K562 (cell line): ENCODE measurements at regions not wholly inside any gene's neighbourhood (a gene's known extent, or its start where the extent isn't known, plus 50 kb on each side); places are given as distances from the start of the nearest gene placed in this dataset.
A peak's percentile ranks its signal among the peaks of the same experiment; 100 is the strongest.

ENCODE experiments used
- ATAC-seq: fragments of 200-7000 bp; cut with Tn5 transposase; 3 replicates; pipeline ENCODE4 v1.9.1; 2020; ENCODE audit warnings: moderate library complexity
- BruUV-seq: library from RNA; stranded (reverse); fragments of 400-500 nt; replicated peaks from 2 replicates; lab custom pipeline; 2021; lab: Mats Ljungman, UMichigan
- CTCF ChIA-PET: fragments of 300-600 bp; formaldehyde crosslinking; extraction: SDS; loops from one replicate; lab custom pipeline; 2021; ENCODE audit warnings: low intra/inter-chr PET ratio; lab: Yijun Ruan, JAX
- POLR2A ChIA-PET: fragments of 300-600, 350-650 bp; sonication (Branson Sonifier 250); formaldehyde crosslinking; extraction: SDS; loops from one replicate; lab custom pipeline; 2021; ENCODE audit warnings: antibody characterized with exemption, inconsistent platforms; lab: Yijun Ruan, JAX
- DNase-seq, 4 experiments: peaks; one replicate each; pipeline versions ENCODE4 v3.0.0 to v3.0.0-alpha.2; 2011 to 2018; ENCODE audit warnings: low spot score in 3 of 4, mixed read lengths in 3 of 4; ENCODE audit errors: extremely low read depth in 1 of 4
- FAIRE-seq: peaks from 2 replicates; lab custom pipeline; 2011; peaks lifted over from hg19 to GRCh38; lab: Jason Lieb, UNC
- H2AFZ ChIP-seq: 2 replicates; pipeline ENCODE4 v1.6.0; 2011; ENCODE audit warnings: low read depth, low read length, control low read depth, inconsistent platforms
- H3K27ac ChIP-seq: fragments of 200-600 bp; 3 replicates; pipeline ENCODE4 v1.8.0; 2011; ENCODE audit warnings: low read depth, mild to moderate bottlenecking, control low read depth, inconsistent platforms, low read length, moderate library complexity, mixed read lengths; ENCODE audit errors: extremely low read depth
- H3K27me3 ChIP-seq, 2 experiments: fragments of 300-600 bp in 1 of 2; 2 replicates in 1 of 2; 3 replicates in 1 of 2; pipeline versions ENCODE4 v1.6.0 to v1.8.0; 2011; ENCODE audit warnings: inconsistent platforms in 2 of 2, low read length in 2 of 2, mild to moderate bottlenecking in 1 of 2, mixed read lengths in 1 of 2, moderate library complexity in 1 of 2; ENCODE audit not compliant: control insufficient read depth in 2 of 2, insufficient read depth in 2 of 2
- H3K36me3 ChIP-seq: fragments of 300-600 bp; 3 replicates; pipeline ENCODE4 v1.8.0; 2011; ENCODE audit warnings: mild to moderate bottlenecking, low read length, inconsistent platforms; ENCODE audit not compliant: control insufficient read depth, insufficient read depth
- H3K4me1 ChIP-seq, 2 experiments: fragments of 200-600 bp in 1 of 2; replicated peaks in 1 of 2; 2 replicates in 1 of 2; 3 replicates in 1 of 2; pipeline versions ENCODE4 v1.5.1 to v1.8.0; 2011; ENCODE audit warnings: inconsistent platforms in 2 of 2, low read length in 2 of 2, mild to moderate bottlenecking in 1 of 2, mixed read lengths in 1 of 2, moderate library complexity in 1 of 2; ENCODE audit not compliant: control insufficient read depth in 2 of 2, insufficient read depth in 2 of 2
- H3K4me2 ChIP-seq: 2 replicates; pipeline ENCODE4 v1.6.1; 2011; ENCODE audit warnings: low read length, control low read depth, inconsistent platforms, mixed read lengths; ENCODE audit not compliant: insufficient read depth
- H3K4me3 ChIP-seq: fragments of 200-600 bp; sonication (generic), shearing (Covaris generic); 2 replicates; pipeline ENCODE4 v1.5.1; 2016; ENCODE audit warnings: control low read depth, inconsistent platforms
- H3K79me2 ChIP-seq: fragments of 200-600 bp; 3 replicates; pipeline ENCODE4 v1.8.0; 2011; ENCODE audit warnings: low read length, inconsistent platforms; ENCODE audit not compliant: control insufficient read depth, insufficient read depth
- H3K9ac ChIP-seq, 2 experiments: 2 replicates each; pipeline versions ENCODE4 v1.6.0 to v1.6.1; 2011; ENCODE audit warnings: low read depth in 2 of 2, low read length in 2 of 2, control low read depth in 1 of 2, inconsistent platforms in 1 of 2, mild to moderate bottlenecking in 1 of 2, mixed read lengths in 1 of 2; ENCODE audit not compliant: insufficient read depth in 1 of 2
- H3K9me1 ChIP-seq: one replicate; pipeline ENCODE4 v1.6.0; 2011; ENCODE audit warnings: inconsistent platforms, mild to moderate bottlenecking, low read length, moderate library complexity; ENCODE audit not compliant: control insufficient read depth, insufficient read depth
- H3K9me3 ChIP-seq: replicated peaks from 2 replicates; pipeline ENCODE4 v1.5.1; 2011; ENCODE audit warnings: low read depth, low read length, inconsistent platforms; ENCODE audit not compliant: control insufficient read depth, insufficient read depth
- H4K20me1 ChIP-seq: replicated peaks from 2 replicates; pipeline ENCODE4 v1.6.1; 2011; ENCODE audit warnings: low read length, inconsistent platforms, mixed read lengths; ENCODE audit not compliant: control insufficient read depth, insufficient read depth
- EP300 ChIP-seq: IDR thresholded peaks from 2 replicates; pipeline ENCODE4 v1.6.1; 2012; ENCODE audit warnings: low read length, improper control_type of control experiment
- ILK ChIP-seq: fragments of 450-650 bp; IDR thresholded peaks from 2 replicates; pipeline ENCODE4 v1.6.1; 2016; ENCODE audit warnings: missing genetic modification characterization, low read depth, mild to moderate bottlenecking, missing compliant biosample characterization, moderate library complexity, borderline replicate concordance
- MEF2D ChIP-seq: conservative IDR thresholded peaks from 2 replicates; pipeline ENCODE4 v1.6.1; 2016; ENCODE audit warnings: low read depth, missing genetic modification characterization, missing compliant biosample characterization
- MEIS2 ChIP-seq: fragments of 450-650 bp; IDR thresholded peaks from 2 replicates; pipeline ENCODE4 v1.6.1; 2014; ENCODE audit warnings: mild to moderate bottlenecking; ENCODE audit not compliant: partially characterized antibody
- MITF ChIP-seq: IDR thresholded peaks from 2 replicates; pipeline ENCODE4 v1.6.1; 2014; ENCODE audit warnings: antibody characterized with exemption
- NR3C1 ChIP-seq: sonication (generic); formaldehyde crosslinking; IDR thresholded peaks from 2 replicates; pipeline ENCODE4 v1.8.1; 2022; ENCODE audit warnings: missing genetic modification reagents
- POLR2A ChIP-seq: fragments of 450-650 bp; conservative IDR thresholded peaks from 2 replicates; pipeline ENCODE4 v1.6.1; 2016
- RHOXF2B ChIP-seq: fragments of 250-450 bp; sonication (Bioruptor Pico); conservative IDR thresholded peaks from 2 replicates; pipeline ENCODE4 v1.5.1; 2021
- SMAD4 ChIP-seq: fragments of 250-450 bp; sonication (Bioruptor Pico); conservative IDR thresholded peaks from 2 replicates; pipeline ENCODE4 v1.8.0; 2021; ENCODE audit warnings: inconsistent platforms, mild to moderate bottlenecking, moderate library complexity
- SOX6 ChIP-seq: fragments of 450-650 bp; IDR thresholded peaks from 2 replicates; pipeline ENCODE4 v1.6.1; 2014; ENCODE audit warnings: mild to moderate bottlenecking
- ZNF717 ChIP-seq: fragments of 250-450 bp; sonication (Bioruptor Pico); IDR thresholded peaks from 2 replicates; pipeline ENCODE4 v1.5.0; 2021
- WGBS: fragments of 100-300 bp; shearing (Covaris generic); methylation state at CpG from one replicate; pipeline ENCODE4 v1.1.6; 2016; ENCODE audit warnings: low coverage, mixed read lengths; ENCODE audit not compliant: insufficient coverage; ENCODE audit errors: missing lambda C conversion rate; 5-methylcytosine and 5-hydroxymethylcytosine counted together
- in situ Hi-C: fragments of 300-500 bp; cut with MboI; formaldehyde crosslinking; loops from 4 replicates; pipeline ENCODE4 v1.15.0; 2018; ENCODE audit warnings: inconsistent platforms, mixed read lengths
- intact Hi-C: fragments of 100-400 bp; cut with micrococcal nuclease; formaldehyde crosslinking; loops from 2 replicates; pipeline ENCODE4 v1.14.2; 2022
- TF ChIP-seq, protein P1 (sequence below): fragments of 450-650 bp; IDR thresholded peaks from 2 replicates; pipeline ENCODE4 v1.6.1; 2016
- TF ChIP-seq, protein P2 (sequence below), 2 experiments: fragments of 450-650 bp in 1 of 2; IDR thresholded peaks; 2 replicates each; pipeline ENCODE4 v1.6.1; 2011 to 2017; ENCODE audit warnings: low read depth in 2 of 2, antibody characterized with exemption in 1 of 2, borderline replicate concordance in 1 of 2, low read length in 1 of 2, mild to moderate bottlenecking in 1 of 2, mixed read lengths in 1 of 2; ENCODE audit not compliant: control insufficient read depth in 1 of 2
- TF ChIP-seq, protein P3 (sequence below): fragments of 450-650 bp; formaldehyde crosslinking; IDR thresholded peaks from 2 replicates; pipeline ENCODE4 v1.4.0; 2020; ENCODE audit warnings: mild to moderate bottlenecking
- TF ChIP-seq, protein P4 (sequence below): fragments of 450-650 bp; IDR thresholded peaks from 2 replicates; pipeline ENCODE4 v1.6.1; 2016; ENCODE audit warnings: low read depth, mild to moderate bottlenecking, moderate library complexity

DNA sequence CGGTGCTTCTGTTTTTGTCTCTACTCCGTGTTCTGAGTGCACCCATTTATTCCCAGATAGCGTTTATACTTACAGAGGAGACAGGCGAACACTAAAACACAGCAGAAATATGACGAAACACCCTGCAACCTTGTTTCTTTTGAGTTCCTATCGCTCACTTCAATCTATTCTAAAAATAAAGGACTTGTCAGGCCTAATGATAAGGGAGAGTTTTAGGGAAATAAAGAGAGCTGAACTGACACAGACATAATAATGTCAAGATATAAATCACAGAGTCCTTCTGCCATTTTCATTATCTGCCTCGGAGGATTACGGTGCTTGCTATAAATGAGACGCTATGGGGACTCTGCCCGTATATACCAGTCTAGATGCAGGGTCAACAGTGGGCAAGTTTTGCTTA, 659.7 kb upstream of the SALL3 start (continued):
- TF ChIP-seq MEIS2 (peak; percentile 83), ILK (tag) (no peak), SOX6 (peak; percentile 82; the same call in 1 of the 2 replicates), EP300 (peak; percentile 30; the same call in 1 of the 2 replicates), MEF2D (tag) (peak; percentile 92), POLR2A (no peak), SMAD4 (peak; percentile 44)
- TF ChIP-seq, protein P1, sequence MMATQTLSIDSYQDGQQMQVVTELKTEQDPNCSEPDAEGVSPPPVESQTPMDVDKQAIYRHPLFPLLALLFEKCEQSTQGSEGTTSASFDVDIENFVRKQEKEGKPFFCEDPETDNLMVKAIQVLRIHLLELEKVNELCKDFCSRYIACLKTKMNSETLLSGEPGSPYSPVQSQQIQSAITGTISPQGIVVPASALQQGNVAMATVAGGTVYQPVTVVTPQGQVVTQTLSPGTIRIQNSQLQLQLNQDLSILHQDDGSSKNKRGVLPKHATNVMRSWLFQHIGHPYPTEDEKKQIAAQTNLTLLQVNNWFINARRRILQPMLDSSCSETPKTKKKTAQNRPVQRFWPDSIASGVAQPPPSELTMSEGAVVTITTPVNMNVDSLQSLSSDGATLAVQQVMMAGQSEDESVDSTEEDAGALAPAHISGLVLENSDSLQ: peak; percentile 62; the same call in 1 of the 2 replicates

GRCh38 chr18:78321402-78321801, 658.2 kb upstream of the SALL3 start:
- Histone ChIP-seq H3K27ac (no peak overlapping the region), H3K79me2 (no peaks in the 10 kb centered on the region), H3K36me3 (no peaks in the 10 kb centered on the region), H3K9me3 (no peaks in the 10 kb centered on the region), H2AFZ (no peak overlapping the region), H3K9ac (no peak overlapping the region), H3K27me3 (peaks cover 0 to 18% of the 10 kb centered on the region in 2 experiments; a peak in 3 of 5 replicates), H3K4me1 (no peaks in the 10 kb centered on the region), H3K4me3 (no peak overlapping the region), H3K4me2 (no peak overlapping the region), H4K20me1 (no peaks in the 10 kb centered on the region), H3K9me1 (no peaks in the 10 kb centered on the region)
- POLR2A ChIA-PET: no interaction called here
- in situ Hi-C loops: no loop called here
- BruUV-seq: no TSS peak
- DNase-seq: no peak
- CTCF ChIA-PET: no interaction called here
- FAIRE-seq: no peak
- no peak for ATAC-seq
- WGBS: 0% methylated on average over 6 of the region's 6 CpGs
- intact Hi-C loops: no loop called here
- TF ChIP-seq RHOXF2B (no peak), MITF (no peak), ZNF717 (CRISPR knock-in tag) (no peak), NR3C1 (CRISPR knock-in tag) (no peak)
- TF ChIP-seq, protein P2, sequence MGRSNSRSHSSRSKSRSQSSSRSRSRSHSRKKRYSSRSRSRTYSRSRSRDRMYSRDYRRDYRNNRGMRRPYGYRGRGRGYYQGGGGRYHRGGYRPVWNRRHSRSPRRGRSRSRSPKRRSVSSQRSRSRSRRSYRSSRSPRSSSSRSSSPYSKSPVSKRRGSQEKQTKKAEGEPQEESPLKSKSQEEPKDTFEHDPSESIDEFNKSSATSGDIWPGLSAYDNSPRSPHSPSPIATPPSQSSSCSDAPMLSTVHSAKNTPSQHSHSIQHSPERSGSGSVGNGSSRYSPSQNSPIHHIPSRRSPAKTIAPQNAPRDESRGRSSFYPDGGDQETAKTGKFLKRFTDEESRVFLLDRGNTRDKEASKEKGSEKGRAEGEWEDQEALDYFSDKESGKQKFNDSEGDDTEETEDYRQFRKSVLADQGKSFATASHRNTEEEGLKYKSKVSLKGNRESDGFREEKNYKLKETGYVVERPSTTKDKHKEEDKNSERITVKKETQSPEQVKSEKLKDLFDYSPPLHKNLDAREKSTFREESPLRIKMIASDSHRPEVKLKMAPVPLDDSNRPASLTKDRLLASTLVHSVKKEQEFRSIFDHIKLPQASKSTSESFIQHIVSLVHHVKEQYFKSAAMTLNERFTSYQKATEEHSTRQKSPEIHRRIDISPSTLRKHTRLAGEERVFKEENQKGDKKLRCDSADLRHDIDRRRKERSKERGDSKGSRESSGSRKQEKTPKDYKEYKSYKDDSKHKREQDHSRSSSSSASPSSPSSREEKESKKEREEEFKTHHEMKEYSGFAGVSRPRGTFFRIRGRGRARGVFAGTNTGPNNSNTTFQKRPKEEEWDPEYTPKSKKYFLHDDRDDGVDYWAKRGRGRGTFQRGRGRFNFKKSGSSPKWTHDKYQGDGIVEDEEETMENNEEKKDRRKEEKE (IDR thresholded peaks at IDR 0.05; ENCODE audit: borderline replicate concordance in 1 of 2, control insufficient read depth in 1 of 2, low read depth in 2 of 2, low read length in 1 of 2): no peak
- TF ChIP-seq, protein P3, sequence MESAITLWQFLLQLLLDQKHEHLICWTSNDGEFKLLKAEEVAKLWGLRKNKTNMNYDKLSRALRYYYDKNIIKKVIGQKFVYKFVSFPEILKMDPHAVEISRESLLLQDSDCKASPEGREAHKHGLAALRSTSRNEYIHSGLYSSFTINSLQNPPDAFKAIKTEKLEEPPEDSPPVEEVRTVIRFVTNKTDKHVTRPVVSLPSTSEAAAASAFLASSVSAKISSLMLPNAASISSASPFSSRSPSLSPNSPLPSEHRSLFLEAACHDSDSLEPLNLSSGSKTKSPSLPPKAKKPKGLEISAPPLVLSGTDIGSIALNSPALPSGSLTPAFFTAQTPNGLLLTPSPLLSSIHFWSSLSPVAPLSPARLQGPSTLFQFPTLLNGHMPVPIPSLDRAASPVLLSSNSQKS: no peak
- TF ChIP-seq, protein P4, sequence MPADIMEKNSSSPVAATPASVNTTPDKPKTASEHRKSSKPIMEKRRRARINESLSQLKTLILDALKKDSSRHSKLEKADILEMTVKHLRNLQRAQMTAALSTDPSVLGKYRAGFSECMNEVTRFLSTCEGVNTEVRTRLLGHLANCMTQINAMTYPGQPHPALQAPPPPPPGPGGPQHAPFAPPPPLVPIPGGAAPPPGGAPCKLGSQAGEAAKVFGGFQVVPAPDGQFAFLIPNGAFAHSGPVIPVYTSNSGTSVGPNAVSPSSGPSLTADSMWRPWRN: no peak
